ENCODE measurements at regions not wholly inside any gene's neighbourhood (a gene's known extent, or its start where the extent isn't known, plus 50 kb on each side); places are given as distances from the start of the nearest gene placed in this dataset.
"Not testable (repeated sequence)": the region's sequence is repeated elsewhere in the genome, so short reads cannot be mapped to it uniquely, and the experiment has no call there.

GRCh38 chr18:22731398-22731797 is 201.7 kb upstream of the RBBP8 start:
- Mint-ChIP-seq H3K9me3 (no peaks in the 10 kb centered on the region), H3K27me3 (peaks cover 20% of the 10 kb centered on the region), H3K4me3 (no peak overlapping the region), H3K36me3 (ENCODE audit: low read depth) (no peaks in the 10 kb centered on the region), H3K27ac (no peak overlapping the region), H3K4me1 (ENCODE audit: low read depth) (no peaks in the 10 kb centered on the region)
- no peak for DNase-seq

GRCh38 chr18:22734105-22734661 is 198.9 kb upstream of the RBBP8 start:
- peaks cover under 1% of the 10 kb centered on the region for H3K4me1 Mint-ChIP-seq (ENCODE audit: low read depth)
- H3K9me3 Mint-ChIP-seq: no peaks in the 10 kb centered on the region
- peaks cover 12% of the 10 kb centered on the region for H3K27me3 Mint-ChIP-seq
- no peak for DNase-seq
- H3K36me3 Mint-ChIP-seq (ENCODE audit: low read depth): no peaks in the 10 kb centered on the region
- no peak overlapping the region for H3K27ac Mint-ChIP-seq
- no peak overlapping the region for H3K4me3 Mint-ChIP-seq

GRCh38 chr18:22734791-22735627 is 198.1 kb upstream of the RBBP8 start:
- Mint-ChIP-seq H3K9me3 (no peaks in the 10 kb centered on the region), H3K27me3 (peaks cover 12% of the 10 kb centered on the region), H3K4me1 (ENCODE audit: low read depth) (peaks cover 1% of the 10 kb centered on the region), H3K4me3 (no peak overlapping the region), H3K27ac (no peak overlapping the region), H3K36me3 (ENCODE audit: low read depth) (no peaks in the 10 kb centered on the region)
- no peak for DNase-seq

- no peak overlapping the region for H3K4me3 Mint-ChIP-seq
- peaks cover 8% of the 10 kb centered on the region for H3K27me3 Mint-ChIP-seq
Measured at GRCh38 chr18:22737054-22737453, 196.1 kb upstream of the RBBP8 start.

GRCh38 chr18:22739061-22739642 is 194.0 kb upstream of the RBBP8 start:
- DNase-seq: no peak
- peaks cover 3% of the 10 kb centered on the region for H3K4me1 Mint-ChIP-seq (ENCODE audit: low read depth)
- peaks cover 12% of the 10 kb centered on the region for H3K27me3 Mint-ChIP-seq
- peaks cover 10% of the 10 kb centered on the region for H3K9me3 Mint-ChIP-seq
- H3K36me3 Mint-ChIP-seq (ENCODE audit: low read depth): no peaks in the 10 kb centered on the region
- no peak overlapping the region for H3K27ac Mint-ChIP-seq
- no peak overlapping the region for H3K4me3 Mint-ChIP-seq

More at GRCh38 chr18:22737054-22737453, 196.1 kb upstream of the RBBP8 start:
- no peak overlapping the region for H3K27ac Mint-ChIP-seq
- H3K36me3 Mint-ChIP-seq (ENCODE audit: low read depth): no peaks in the 10 kb centered on the region
- DNase-seq: no peak
- peaks cover 3% of the 10 kb centered on the region for H3K4me1 Mint-ChIP-seq (ENCODE audit: low read depth)
- no peaks in the 10 kb centered on the region for H3K9me3 Mint-ChIP-seq

GRCh38 chr18:22739789-22740188 is 193.3 kb upstream of the RBBP8 start:
- H3K27ac Mint-ChIP-seq: no peak overlapping the region
- peaks cover 3% of the 10 kb centered on the region for H3K4me1 Mint-ChIP-seq (ENCODE audit: low read depth)
- peaks cover 12% of the 10 kb centered on the region for H3K27me3 Mint-ChIP-seq
- peaks cover 10% of the 10 kb centered on the region for H3K9me3 Mint-ChIP-seq
- DNase-seq: no peak
- no peak overlapping the region for H3K4me3 Mint-ChIP-seq
- H3K36me3 Mint-ChIP-seq (ENCODE audit: low read depth): no peaks in the 10 kb centered on the region

GRCh38 chr18:22741318-22741717 is 191.8 kb upstream of the RBBP8 start:
- peaks cover 10% of the 10 kb centered on the region for H3K9me3 Mint-ChIP-seq
- no peak overlapping the region for H3K4me3 Mint-ChIP-seq
- no peak for DNase-seq
- H3K4me1 Mint-ChIP-seq (ENCODE audit: low read depth): peaks cover 3% of the 10 kb centered on the region
- no peak overlapping the region for H3K27ac Mint-ChIP-seq
- peaks cover 12% of the 10 kb centered on the region for H3K27me3 Mint-ChIP-seq
- H3K36me3 Mint-ChIP-seq (ENCODE audit: low read depth): no peaks in the 10 kb centered on the region

- peaks cover 10% of the 10 kb centered on the region for H3K9me3 Mint-ChIP-seq
- H3K36me3 Mint-ChIP-seq (ENCODE audit: low read depth): no peaks in the 10 kb centered on the region
- H3K4me3 Mint-ChIP-seq: no peak overlapping the region
- H3K27me3 Mint-ChIP-seq: peaks cover 14% of the 10 kb centered on the region
- peaks cover 3% of the 10 kb centered on the region for H3K4me1 Mint-ChIP-seq (ENCODE audit: low read depth)
- DNase-seq: no peak
- no peak overlapping the region for H3K27ac Mint-ChIP-seq
Measured at GRCh38 chr18:22742409-22742808, 190.7 kb upstream of the RBBP8 start.

- Mint-ChIP-seq H3K4me1 (ENCODE audit: low read depth) (peaks cover 2% of the 10 kb centered on the region), H3K4me3 (no peak overlapping the region), H3K9me3 (peaks cover 10% of the 10 kb centered on the region), H3K27ac (no peak overlapping the region), H3K27me3 (peaks cover 31% of the 10 kb centered on the region), H3K36me3 (ENCODE audit: low read depth) (no peaks in the 10 kb centered on the region)
- no peak for DNase-seq
Measured at GRCh38 chr18:22745966-22746365, 187.2 kb upstream of the RBBP8 start.

- Mint-ChIP-seq H3K27me3 (peaks cover 47% of the 10 kb centered on the region), H3K4me3 (no peak overlapping the region), H3K27ac (no peak overlapping the region), H3K4me1 (ENCODE audit: low read depth) (no peaks in the 10 kb centered on the region), H3K9me3 (no peaks in the 10 kb centered on the region), H3K36me3 (ENCODE audit: low read depth) (no peaks in the 10 kb centered on the region)
- no peak for DNase-seq
Measured at GRCh38 chr18:22752014-22752413, 181.1 kb upstream of the RBBP8 start.

- Mint-ChIP-seq H3K27me3 (peaks cover 46% of the 10 kb centered on the region), H3K4me3 (no peak overlapping the region), H3K9me3 (no peaks in the 10 kb centered on the region), H3K36me3 (ENCODE audit: low read depth) (no peaks in the 10 kb centered on the region), H3K4me1 (ENCODE audit: low read depth) (no peaks in the 10 kb centered on the region), H3K27ac (no peak overlapping the region)
- DNase-seq: no peak
Measured at GRCh38 chr18:22753130-22753831, 179.8 kb upstream of the RBBP8 start.

GRCh38 chr18:22764005-22764404 is 169.1 kb upstream of the RBBP8 start:
- not testable (repeated sequence) for H3K27ac Mint-ChIP-seq; DNase-seq; H3K4me3 Mint-ChIP-seq; H3K4me1 Mint-ChIP-seq (ENCODE audit: low read depth); H3K36me3 Mint-ChIP-seq (ENCODE audit: low read depth); H3K9me3 Mint-ChIP-seq
- peaks cover 37% of the 10 kb centered on the region for H3K27me3 Mint-ChIP-seq

- Mint-ChIP-seq H3K27me3 (peaks cover 26% of the 10 kb centered on the region), H3K36me3 (ENCODE audit: low read depth) (no peaks in the 10 kb centered on the region), H3K4me3 (no peak overlapping the region), H3K27ac (no peak overlapping the region), H3K9me3 (peaks cover 8% of the 10 kb centered on the region), H3K4me1 (ENCODE audit: low read depth) (no peaks in the 10 kb centered on the region)
- DNase-seq: no peak
Measured at GRCh38 chr18:22765896-22766295, 167.2 kb upstream of the RBBP8 start.

GRCh38 chr18:22767653-22768052 is 165.5 kb upstream of the RBBP8 start:
- DNase-seq: no peak
- no peak overlapping the region for H3K4me3 Mint-ChIP-seq
- H3K27ac Mint-ChIP-seq: no peak overlapping the region
- H3K36me3 Mint-ChIP-seq (ENCODE audit: low read depth): no peaks in the 10 kb centered on the region
- no peaks in the 10 kb centered on the region for H3K4me1 Mint-ChIP-seq (ENCODE audit: low read depth)
- H3K9me3 Mint-ChIP-seq: peaks cover 10% of the 10 kb centered on the region
- peaks cover 25% of the 10 kb centered on the region for H3K27me3 Mint-ChIP-seq

Measured in activated T-cell treated with anti-CD3 and anti-CD28 coated beads, Interleukin-2, amount 50 U/mL, for 24 hours (primary cell).